ENCODE measurements at regions not wholly inside any gene's neighbourhood (a gene's known extent, or its start where the extent isn't known, plus 50 kb on each side); places are given as distances from the start of the nearest gene placed in this dataset.

GRCh38 chr2:14746133-14746532, 113.6 kb downstream of the LRATD1 start:
- no peak for ATAC-seq
- Histone ChIP-seq H3K9me3 (no peaks in the 10 kb centered on the region), H3K36me3 (no peaks in the 10 kb centered on the region), H3K4me3 (no peak overlapping the region), H3K4me1 (no peaks in the 10 kb centered on the region), H3K27me3 (no peaks in the 10 kb centered on the region), H3K27ac (no peak overlapping the region)
- no peak for DNase-seq
- WGBS (ENCODE audit: insufficient coverage, low coverage, low lambda C conversion rate, missing lambda C conversion rate) = 83% methylated on average over 7 of the region's 7 CpGs
- TF ChIP-seq CTCF (IDR thresholded peaks at IDR 0.05) = no peak
- TF ChIP-seq POLR2A (IDR thresholded peaks at IDR 0.05) = no peak
- intact Hi-C loops (cut with DNase I) = no loop called here

GRCh38 chr2:14747447-14747846, 114.9 kb downstream of the LRATD1 start:
- H3K9me3 ChIP-seq = no peaks in the 10 kb centered on the region
- no peaks in the 10 kb centered on the region for H3K36me3 ChIP-seq
- no peaks in the 10 kb centered on the region for H3K4me1 ChIP-seq
- no peak overlapping the region for H3K4me3 ChIP-seq
- DNase-seq (no peak), ATAC-seq (no peak)
- no peak overlapping the region for H3K27ac ChIP-seq
- intact Hi-C loops (cut with DNase I) = no loop called here
- TF ChIP-seq POLR2A (IDR thresholded peaks at IDR 0.05) (no peak), CTCF (IDR thresholded peaks at IDR 0.05) (no peak)
- H3K27me3 ChIP-seq = no peaks in the 10 kb centered on the region
- 60% methylated on average over 5 of the region's 5 CpGs for WGBS (ENCODE audit: insufficient coverage, low coverage, low lambda C conversion rate, missing lambda C conversion rate)

- intact Hi-C loops (cut with DNase I) = no loop called here
- DNase-seq (no peak), ATAC-seq (no peak)
Observed at GRCh38 chr2:14749884-14750283, 117.4 kb downstream of the LRATD1 start.

GRCh38 chr2:14750433-14750832, 117.9 kb downstream of the LRATD1 start:
- Histone ChIP-seq H3K4me3 (no peak overlapping the region), H3K9me3 (no peaks in the 10 kb centered on the region), H3K27ac (no peak overlapping the region), H3K27me3 (no peaks in the 10 kb centered on the region), H3K4me1 (no peaks in the 10 kb centered on the region), H3K36me3 (no peaks in the 10 kb centered on the region)
- WGBS (ENCODE audit: insufficient coverage, low coverage, low lambda C conversion rate, missing lambda C conversion rate) = 46% methylated on average over 5 of the region's 5 CpGs
- ATAC-seq (no peak), DNase-seq (no peak)
- TF ChIP-seq POLR2A (IDR thresholded peaks at IDR 0.05) = no peak
- no peak for TF ChIP-seq CTCF (IDR thresholded peaks at IDR 0.05)
- intact Hi-C loops (cut with DNase I) = no loop called here

More at GRCh38 chr2:14749884-14750283, 117.4 kb downstream of the LRATD1 start:
- no peaks in the 10 kb centered on the region for H3K4me1 ChIP-seq
- H3K9me3 ChIP-seq = no peaks in the 10 kb centered on the region
- 80% methylated on average over 1 of the region's 1 CpG for WGBS (ENCODE audit: insufficient coverage, low coverage, low lambda C conversion rate, missing lambda C conversion rate)
- no peak for TF ChIP-seq CTCF (IDR thresholded peaks at IDR 0.05)
- no peak for TF ChIP-seq POLR2A (IDR thresholded peaks at IDR 0.05)
- H3K27me3 ChIP-seq = no peaks in the 10 kb centered on the region
- no peak overlapping the region for H3K4me3 ChIP-seq
- no peaks in the 10 kb centered on the region for H3K36me3 ChIP-seq
- no peak overlapping the region for H3K27ac ChIP-seq

- WGBS (ENCODE audit: insufficient coverage, low coverage, low lambda C conversion rate, missing lambda C conversion rate) = no CpG with 5 or more reads among the region's 5 CpGs
- TF ChIP-seq CTCF (IDR thresholded peaks at IDR 0.05) (no peak), POLR2A (IDR thresholded peaks at IDR 0.05) (no peak)
- ATAC-seq = no peak
- DNase-seq = no peak
- Histone ChIP-seq H3K36me3 (no peaks in the 10 kb centered on the region), H3K27ac (no peak overlapping the region), H3K9me3 (no peaks in the 10 kb centered on the region), H3K4me1 (no peaks in the 10 kb centered on the region), H3K4me3 (no peak overlapping the region), H3K27me3 (no peaks in the 10 kb centered on the region)
- intact Hi-C loops (cut with DNase I) = no loop called here
Observed at GRCh38 chr2:14751581-14751980, 119.1 kb downstream of the LRATD1 start.
